Activated T-cell treated with anti-CD3 and anti-CD28 coated beads for 4 hours (primary cell): ENCODE measurements at regions not wholly inside any gene's neighbourhood (a gene's known extent, or its start where the extent isn't known, plus 50 kb on each side); places are given as distances from the start of the nearest gene placed in this dataset.

Source experiments
- DNase-seq: peaks from one replicate; pipeline ENCODE4 v3.0.0-alpha.2; 2020

- no peak for DNase-seq
Observed at GRCh38 chr22:19574247-19574646, 50.0 kb upstream of the CLDN5 start.

GRCh38 chr22:19576460-19577421 lies 52.5 kb upstream of the CLDN5 start:
- peak; percentile 41 for DNase-seq

- no peak for DNase-seq
Observed at GRCh38 chr22:19577422-19577966, 53.3 kb upstream of the CLDN5 start.

- no peak for DNase-seq
Observed at GRCh38 chr22:19578180-19579004, 54.2 kb upstream of the CLDN5 start.

- no peak for DNase-seq
Observed at GRCh38 chr22:19579115-19579811, 55.1 kb upstream of the CLDN5 start.

GRCh38 chr22:19579880-19580279 lies 55.7 kb upstream of the CLDN5 start:
- no peak for DNase-seq

- DNase-seq: no peak
Observed at GRCh38 chr22:19580291-19580890, 56.2 kb upstream of the CLDN5 start.

GRCh38 chr22:19582033-19582693 lies 58.0 kb upstream of the CLDN5 start:
- no peak for DNase-seq

GRCh38 chr22:19586922-19587684 lies 62.9 kb upstream of the CLDN5 start:
- no peak for DNase-seq

GRCh38 chr22:19590696-19591095 lies 66.5 kb upstream of the CLDN5 start:
- DNase-seq: no peak

GRCh38 chr22:19591568-19591967 lies 67.4 kb upstream of the CLDN5 start:
- DNase-seq: no peak

- DNase-seq: no peak
Observed at GRCh38 chr22:19592464-19592863, 68.3 kb upstream of the CLDN5 start.

- no peak for DNase-seq
Observed at GRCh38 chr22:19593991-19594569, 69.9 kb upstream of the CLDN5 start.

- DNase-seq: no peak
Observed at GRCh38 chr22:19595532-19595931, 71.3 kb upstream of the CLDN5 start.

- DNase-seq: no peak
Observed at GRCh38 chr22:19596680-19597398, 72.6 kb upstream of the CLDN5 start.

GRCh38 chr22:19597399-19597735 lies 73.2 kb upstream of the CLDN5 start:
- DNase-seq: peak; percentile 11

GRCh38 chr22:19598054-19598855 lies 74.0 kb upstream of the CLDN5 start:
- no peak for DNase-seq

GRCh38 chr22:19599004-19599403 lies 74.8 kb upstream of the CLDN5 start:
- no peak for DNase-seq

GRCh38 chr22:19599626-19600243 lies 75.5 kb upstream of the CLDN5 start:
- no peak for DNase-seq
